ENCODE measurements at regions not wholly inside any gene's neighbourhood (a gene's known extent, or its start where the extent isn't known, plus 50 kb on each side); places are given as distances from the start of the nearest gene placed in this dataset.

GRCh38 chr19:28936001-28936400 is 276.9 kb downstream of the UQCRFS1 start:
- no peak for DNase-seq (ENCODE audit: low spot score)

- DNase-seq (ENCODE audit: low spot score) = no peak
These were observed 278.3 kb downstream of the UQCRFS1 start for GRCh38 chr19:28934631-28935030.

- no peak for DNase-seq (ENCODE audit: low spot score)
These were observed 279.9 kb downstream of the UQCRFS1 start for GRCh38 chr19:28933039-28933438.

DNA sequence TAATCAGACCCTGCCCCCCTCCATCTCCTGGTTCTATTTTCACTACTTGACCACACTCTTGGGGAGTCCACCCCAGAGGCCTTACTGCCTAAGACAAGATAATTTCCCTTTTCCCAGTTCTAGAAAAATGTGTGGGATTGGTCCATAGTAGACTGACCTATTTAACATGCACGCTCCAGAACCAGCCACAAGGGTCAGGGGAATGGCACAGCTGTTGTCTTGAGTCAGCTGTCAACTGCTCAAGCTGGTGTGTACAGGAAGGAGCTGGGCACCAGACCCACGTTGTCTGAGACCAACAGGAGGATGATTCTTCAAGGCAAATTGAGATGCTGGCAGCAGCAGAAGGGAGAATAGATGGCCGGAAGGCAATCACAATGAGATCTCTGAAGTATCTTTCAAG is 280.5 kb downstream of the UQCRFS1 start:
- no peak for DNase-seq (ENCODE audit: low spot score)

- no peak for DNase-seq (ENCODE audit: low spot score)
These were observed 283.9 kb downstream of the UQCRFS1 start for GRCh38 chr19:28929006-28929405.

DNA sequence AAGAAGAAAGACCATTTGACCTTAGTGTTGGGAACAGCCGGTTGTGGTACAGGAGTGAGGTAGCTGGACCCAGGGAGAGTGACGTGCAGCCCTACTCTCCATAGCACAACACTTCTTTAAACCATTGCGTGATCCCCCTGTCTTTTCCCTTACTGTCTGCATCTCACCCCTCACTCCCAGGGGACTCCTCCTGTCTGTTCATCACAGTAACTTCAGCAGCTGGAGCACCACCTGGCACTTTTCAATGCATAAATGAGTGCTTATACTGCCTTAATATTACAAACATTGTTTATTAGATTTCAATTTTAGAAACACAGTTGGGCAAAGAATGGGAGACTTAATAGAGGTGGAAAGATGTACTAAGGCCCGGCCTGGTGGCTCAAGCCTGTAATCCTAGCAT is 285.5 kb downstream of the UQCRFS1 start:
- no peak for DNase-seq (ENCODE audit: low spot score)

- no peak for DNase-seq (ENCODE audit: low spot score)
These were observed 292.5 kb downstream of the UQCRFS1 start for GRCh38 chr19:28920269-28921066.

DNA sequence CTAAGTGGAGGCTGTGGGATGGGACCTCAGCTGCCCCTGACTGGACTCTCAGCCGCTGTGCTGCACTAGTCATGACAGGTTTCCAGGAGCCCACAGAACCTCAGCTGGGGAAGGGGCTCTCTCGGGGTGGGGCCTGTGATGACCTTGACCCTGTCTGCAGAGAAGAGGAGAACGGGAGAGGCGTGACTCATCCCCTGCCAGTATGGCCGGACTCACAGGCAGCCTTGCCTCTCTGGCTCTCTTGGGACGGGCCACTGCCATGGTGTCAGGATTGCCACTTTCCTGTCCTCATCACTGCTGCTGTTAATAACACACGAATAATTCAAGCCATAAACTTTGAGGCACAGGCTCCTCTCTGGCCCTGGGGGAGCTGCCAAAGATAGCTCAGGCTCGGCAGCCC is 295.3 kb downstream of the UQCRFS1 start:
- no peak for DNase-seq (ENCODE audit: low spot score)

DNA sequence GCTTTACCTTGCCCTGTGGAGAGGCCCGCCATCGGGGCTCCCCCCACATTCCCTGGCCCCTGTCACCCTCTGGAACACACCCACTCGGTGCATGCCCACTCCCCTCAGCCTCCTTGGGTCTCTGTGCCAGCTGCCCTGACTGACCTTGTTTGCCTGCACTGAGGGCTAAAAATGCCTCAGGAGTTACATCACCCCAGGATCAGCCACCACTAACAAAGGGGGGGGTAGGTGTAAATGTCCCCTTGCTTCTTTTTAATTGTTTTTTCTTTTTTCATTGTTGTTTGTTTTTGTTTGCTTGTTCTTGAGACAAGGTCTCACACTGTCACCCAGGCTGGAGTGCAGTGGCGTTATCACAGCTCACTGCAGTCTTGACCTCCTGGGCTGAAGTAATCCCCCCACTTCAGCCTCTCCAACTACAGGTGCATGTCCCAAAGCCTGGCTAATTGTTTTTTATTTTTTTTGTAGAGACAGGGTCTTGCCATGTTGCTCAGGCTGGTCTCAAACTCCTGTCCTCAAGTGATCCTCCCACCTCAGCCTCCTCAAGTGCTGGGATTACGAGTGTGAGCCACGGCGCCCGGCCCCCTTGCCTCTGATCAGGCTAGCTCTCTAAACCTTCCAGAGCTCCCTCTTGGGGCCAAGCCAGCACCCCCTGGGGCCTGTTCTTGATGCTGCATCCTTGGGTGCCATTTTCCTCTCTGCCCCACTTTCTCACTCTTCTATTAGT is 297.1 kb downstream of the UQCRFS1 start:
- no peak for DNase-seq (ENCODE audit: low spot score)

DNA sequence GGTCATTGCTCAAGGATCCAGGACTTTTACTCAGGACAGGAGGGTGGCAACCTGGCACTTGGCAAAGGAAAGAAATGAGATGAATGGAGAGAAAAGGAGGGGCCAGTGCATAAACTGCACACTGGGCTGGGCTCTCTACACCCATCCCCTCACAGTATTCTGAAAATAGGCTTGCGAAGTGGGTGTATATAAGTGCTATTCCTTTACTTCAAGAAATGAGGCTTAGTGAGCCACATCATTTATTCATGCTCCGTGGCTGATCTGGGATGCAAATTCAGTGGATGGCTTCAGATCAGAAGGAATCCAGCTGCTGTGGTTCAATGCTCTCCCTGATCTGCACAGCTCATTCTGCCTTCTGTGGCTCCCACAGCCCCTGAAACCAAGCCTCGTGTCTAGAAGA is 297.7 kb downstream of the UQCRFS1 start:
- no peak for DNase-seq (ENCODE audit: low spot score)

- DNase-seq (ENCODE audit: low spot score) = no peak
These were observed 298.8 kb downstream of the UQCRFS1 start for GRCh38 chr19:28914173-28914572.

GRCh38 chr19:28913626-28914025 is 299.3 kb downstream of the UQCRFS1 start:
- no peak for DNase-seq (ENCODE audit: low spot score)

- no peak for DNase-seq (ENCODE audit: low spot score)
These were observed 304.0 kb downstream of the UQCRFS1 start for GRCh38 chr19:28908941-28909340.

DNA sequence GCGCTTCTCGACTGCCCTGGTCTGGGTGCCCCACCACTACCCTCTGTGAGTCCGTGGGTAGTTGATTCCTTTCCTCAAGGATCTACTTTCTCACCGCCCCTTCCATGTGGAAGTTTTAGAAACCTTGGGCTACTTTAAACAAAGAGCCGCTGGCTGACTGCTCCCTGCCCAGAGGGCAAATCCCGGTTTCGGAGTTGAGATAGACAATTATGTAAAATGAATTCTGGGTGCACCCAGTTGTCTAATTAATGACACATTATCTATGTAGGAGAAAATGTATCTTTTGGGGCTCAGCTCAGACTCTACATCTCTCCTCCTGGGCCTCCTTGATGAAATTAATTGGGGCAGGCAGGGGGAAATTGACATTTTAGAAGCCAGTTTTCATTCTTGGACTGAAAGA is 305.4 kb downstream of the UQCRFS1 start:
- DNase-seq (ENCODE audit: low spot score) = no peak

- no peak for DNase-seq (ENCODE audit: low spot score)
These were observed 307.0 kb downstream of the UQCRFS1 start for GRCh38 chr19:28905996-28906395.

GRCh38 chr19:28899703-28900102 is 313.2 kb downstream of the UQCRFS1 start:
- no peak for DNase-seq (ENCODE audit: low spot score)

DNA sequence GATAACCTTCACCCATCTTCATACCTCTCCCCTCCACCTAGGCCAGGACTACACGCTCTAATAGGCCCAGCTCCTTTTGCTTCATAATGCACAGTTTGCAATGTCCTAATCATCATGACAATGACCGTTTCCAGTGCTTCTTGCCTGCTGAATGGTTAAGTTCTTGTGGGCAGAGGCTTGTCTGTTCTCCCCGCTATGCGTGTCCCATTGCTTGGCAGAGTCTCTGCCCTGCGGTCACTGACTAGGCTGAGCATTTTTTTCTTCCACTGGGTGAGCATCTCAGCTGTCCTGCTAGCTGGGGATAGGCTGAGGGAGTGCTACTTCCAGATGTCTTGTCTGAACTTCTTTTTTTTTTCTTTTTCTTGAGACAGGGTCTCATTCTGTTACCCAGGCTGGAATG is 314.7 kb downstream of the UQCRFS1 start:
- no peak for DNase-seq (ENCODE audit: low spot score)

GRCh38 chr19:28889941-28890670 is 322.8 kb downstream of the UQCRFS1 start:
- peak; percentile 56 for DNase-seq (ENCODE audit: low spot score)

GRCh38 chr19:28887920-28888618 is 324.9 kb downstream of the UQCRFS1 start:
- no peak for DNase-seq (ENCODE audit: low spot score)

DNA sequence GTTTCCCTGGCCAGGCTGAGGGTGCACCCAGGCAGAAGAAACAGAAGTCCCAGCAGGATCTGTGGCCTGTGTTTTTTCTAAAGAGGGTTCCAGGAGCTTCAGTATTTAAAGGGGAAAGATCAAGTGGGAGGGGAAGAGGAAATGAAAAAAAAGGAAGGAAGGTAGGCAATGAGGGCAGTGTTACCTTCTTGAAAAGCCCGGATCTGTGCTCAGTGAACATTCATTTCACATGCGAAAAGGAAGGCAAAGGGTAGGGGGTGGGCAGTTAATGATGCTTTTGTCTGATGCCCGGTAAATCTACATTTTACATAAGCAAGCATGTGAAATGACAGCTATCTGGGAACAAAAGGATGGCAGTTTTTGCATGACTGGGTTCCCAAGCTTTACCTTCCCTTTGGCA is 326.2 kb downstream of the UQCRFS1 start:
- DNase-seq (ENCODE audit: low spot score) = no peak

DNA sequence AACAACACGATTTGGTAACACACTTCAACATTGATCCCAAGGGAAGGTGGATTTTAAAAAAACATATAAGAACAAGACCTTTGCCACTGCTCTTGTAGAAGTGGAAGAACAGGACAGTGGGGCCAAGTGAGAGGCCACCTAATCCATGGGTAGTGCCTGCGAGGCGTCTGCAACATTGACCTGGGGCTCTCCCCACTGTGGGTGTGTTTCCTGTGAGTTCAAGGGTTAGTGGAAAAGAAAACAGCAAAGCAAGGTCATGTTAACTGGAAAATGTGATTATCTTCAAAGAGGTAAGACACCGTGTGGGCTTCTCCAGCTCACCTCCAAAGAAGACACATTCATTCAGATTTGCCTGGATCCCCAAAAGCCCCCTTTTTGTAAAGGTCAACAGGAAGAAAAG is 327.0 kb downstream of the UQCRFS1 start:
- DNase-seq (ENCODE audit: low spot score) = no peak

GRCh38 chr19:28884786-28885476 is 328.0 kb downstream of the UQCRFS1 start:
- DNase-seq (ENCODE audit: low spot score) = no peak

All from pons (tissue), 1 donor.